MCF 10A (cell line): ENCODE measurements at regions not wholly inside any gene's neighbourhood (a gene's known extent, or its start where the extent isn't known, plus 50 kb on each side); places are given as distances from the start of the nearest gene placed in this dataset.

Experiments
- BruUV-seq: library from RNA; stranded (reverse); fragments of 400-500 nt; replicated peaks from 2 replicates; lab custom pipeline; 2021; lab: Mats Ljungman, UMichigan
- CTCF ChIA-PET: fragments of 300-600 bp; sonication (Branson Sonifier 250); formaldehyde crosslinking; extraction: SDS; loops from one replicate; lab custom pipeline; 2021; ENCODE audit warnings: antibody characterized with exemption, inconsistent platforms; lab: Yijun Ruan, JAX
- POLR2A ChIA-PET: fragments of 300-600, 350-650 bp; sonication (Branson Sonifier 250); formaldehyde crosslinking; extraction: SDS; loops from one replicate; lab custom pipeline; 2020; ENCODE audit warnings: antibody characterized with exemption, inconsistent platforms; lab: Yijun Ruan, JAX
- DNase-seq: peaks from one replicate; pipeline ENCODE4 v3.0.0-alpha.2; 2018; ENCODE audit not compliant: unreplicated experiment
- H3K27ac Mint-ChIP-seq: one replicate; pipeline ENCODE4 v1.8.0; 2022; ENCODE audit warnings: mild to moderate bottlenecking, low read depth, mixed read lengths; ENCODE audit not compliant: unreplicated experiment
- H3K27me3 Mint-ChIP-seq: one replicate; pipeline ENCODE4 v1.8.0; 2022; ENCODE audit warnings: mixed read lengths; ENCODE audit not compliant: insufficient read depth, unreplicated experiment
- H3K36me3 Mint-ChIP-seq: one replicate; pipeline ENCODE4 v1.8.0; 2022; ENCODE audit warnings: mild to moderate bottlenecking, moderate library complexity, mixed read lengths; ENCODE audit not compliant: insufficient read depth, unreplicated experiment
- H3K4me1 Mint-ChIP-seq: one replicate; pipeline ENCODE4 v1.8.0; 2022; ENCODE audit warnings: mixed read lengths; ENCODE audit not compliant: insufficient read depth, unreplicated experiment
- H3K4me3 Mint-ChIP-seq: one replicate; pipeline ENCODE4 v1.8.0; 2022; ENCODE audit warnings: mild to moderate bottlenecking, moderate library complexity, mixed read lengths; ENCODE audit not compliant: unreplicated experiment
- H3K9me3 Mint-ChIP-seq: one replicate; pipeline ENCODE4 v1.8.0; 2022; ENCODE audit warnings: mixed read lengths; ENCODE audit not compliant: unreplicated experiment
- intact Hi-C: fragments of 100-400 bp; cut with micrococcal nuclease; formaldehyde crosslinking; loops from 2 replicates; pipeline ENCODE4 v1.14.1; 2022
- TF ChIP-seq, protein P1 (sequence below): fragments of 200-600 bp; IDR thresholded peaks from one replicate; pipeline ENCODE4 v1.8.0; 2022; ENCODE audit warnings: antibody characterized with exemption, mild to moderate bottlenecking; ENCODE audit not compliant: unreplicated experiment

- CTCF ChIA-PET: interaction anchor here (0.6 to 1.6 kb wide), 8 partner anchors 8 to 804 kb away, joined by 3 to 4 read pairs (median 3); no protein-coding TSS in a partner anchor
- intact Hi-C loops: no loop called here
- peak overlapping the region; percentile 58 for H3K4me3 Mint-ChIP-seq
- peak overlapping the region; percentile 84 for H3K27ac Mint-ChIP-seq
- peaks cover 7% of the 10 kb centered on the region for H3K9me3 Mint-ChIP-seq
- peaks cover 40% of the 10 kb centered on the region for H3K4me1 Mint-ChIP-seq
- BruUV-seq: no TSS peak
- TF ChIP-seq, protein P1, sequence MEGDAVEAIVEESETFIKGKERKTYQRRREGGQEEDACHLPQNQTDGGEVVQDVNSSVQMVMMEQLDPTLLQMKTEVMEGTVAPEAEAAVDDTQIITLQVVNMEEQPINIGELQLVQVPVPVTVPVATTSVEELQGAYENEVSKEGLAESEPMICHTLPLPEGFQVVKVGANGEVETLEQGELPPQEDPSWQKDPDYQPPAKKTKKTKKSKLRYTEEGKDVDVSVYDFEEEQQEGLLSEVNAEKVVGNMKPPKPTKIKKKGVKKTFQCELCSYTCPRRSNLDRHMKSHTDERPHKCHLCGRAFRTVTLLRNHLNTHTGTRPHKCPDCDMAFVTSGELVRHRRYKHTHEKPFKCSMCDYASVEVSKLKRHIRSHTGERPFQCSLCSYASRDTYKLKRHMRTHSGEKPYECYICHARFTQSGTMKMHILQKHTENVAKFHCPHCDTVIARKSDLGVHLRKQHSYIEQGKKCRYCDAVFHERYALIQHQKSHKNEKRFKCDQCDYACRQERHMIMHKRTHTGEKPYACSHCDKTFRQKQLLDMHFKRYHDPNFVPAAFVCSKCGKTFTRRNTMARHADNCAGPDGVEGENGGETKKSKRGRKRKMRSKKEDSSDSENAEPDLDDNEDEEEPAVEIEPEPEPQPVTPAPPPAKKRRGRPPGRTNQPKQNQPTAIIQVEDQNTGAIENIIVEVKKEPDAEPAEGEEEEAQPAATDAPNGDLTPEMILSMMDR: no peak
- H3K36me3 Mint-ChIP-seq: peaks cover 12% of the 10 kb centered on the region
- DNase-seq: peak; percentile 98
- no peaks in the 10 kb centered on the region for H3K27me3 Mint-ChIP-seq
- POLR2A ChIA-PET: interaction anchor here (0.6 to 7.4 kb wide), 13 partner anchors 8 to 201 kb away, joined by 3 to 41 read pairs (median 3); partner anchors contain the start of gene CEBPB
These were observed 122.3 kb downstream of the CEBPB start for GRCh38 chr20:50312682-50313521.

DNA sequence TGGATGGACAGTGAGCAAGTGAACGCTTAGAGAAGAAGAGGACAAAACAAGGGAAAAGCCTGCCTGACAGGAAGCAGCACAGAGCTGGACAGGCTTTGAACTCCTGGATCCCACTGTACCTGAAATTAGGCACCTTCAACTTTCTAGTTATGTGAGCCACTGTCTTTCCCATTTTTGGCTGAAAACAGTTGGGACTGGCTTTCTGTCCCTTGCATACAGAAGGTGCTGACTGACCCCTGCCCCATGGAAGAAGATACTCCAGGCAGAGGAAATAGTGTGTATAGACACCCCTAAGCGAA, 122.8 kb downstream of the CEBPB start:
- intact Hi-C loops: no loop called here
- TF ChIP-seq, protein P1: no peak
- H3K27ac Mint-ChIP-seq: peak overlapping the region; percentile 84
- H3K36me3 Mint-ChIP-seq: peaks cover 12% of the 10 kb centered on the region
- peak overlapping the region; percentile 58 for H3K4me3 Mint-ChIP-seq
- POLR2A ChIA-PET: interaction anchor here (0.6 to 7.4 kb wide), 12 partner anchors 7 to 257 kb away, joined by 3 to 41 read pairs (median 3); partner anchors contain the start of gene CEBPB
- H3K27me3 Mint-ChIP-seq: no peaks in the 10 kb centered on the region
- DNase-seq: no peak
- CTCF ChIA-PET: interaction anchor here (1.2 kb wide), 2 partner anchors 9 to 108 kb away, joined by 3 to 4 read pairs; no protein-coding TSS in a partner anchor
- peaks cover 35% of the 10 kb centered on the region for H3K4me1 Mint-ChIP-seq
- no TSS peak for BruUV-seq
- H3K9me3 Mint-ChIP-seq: peaks cover 7% of the 10 kb centered on the region

DNA sequence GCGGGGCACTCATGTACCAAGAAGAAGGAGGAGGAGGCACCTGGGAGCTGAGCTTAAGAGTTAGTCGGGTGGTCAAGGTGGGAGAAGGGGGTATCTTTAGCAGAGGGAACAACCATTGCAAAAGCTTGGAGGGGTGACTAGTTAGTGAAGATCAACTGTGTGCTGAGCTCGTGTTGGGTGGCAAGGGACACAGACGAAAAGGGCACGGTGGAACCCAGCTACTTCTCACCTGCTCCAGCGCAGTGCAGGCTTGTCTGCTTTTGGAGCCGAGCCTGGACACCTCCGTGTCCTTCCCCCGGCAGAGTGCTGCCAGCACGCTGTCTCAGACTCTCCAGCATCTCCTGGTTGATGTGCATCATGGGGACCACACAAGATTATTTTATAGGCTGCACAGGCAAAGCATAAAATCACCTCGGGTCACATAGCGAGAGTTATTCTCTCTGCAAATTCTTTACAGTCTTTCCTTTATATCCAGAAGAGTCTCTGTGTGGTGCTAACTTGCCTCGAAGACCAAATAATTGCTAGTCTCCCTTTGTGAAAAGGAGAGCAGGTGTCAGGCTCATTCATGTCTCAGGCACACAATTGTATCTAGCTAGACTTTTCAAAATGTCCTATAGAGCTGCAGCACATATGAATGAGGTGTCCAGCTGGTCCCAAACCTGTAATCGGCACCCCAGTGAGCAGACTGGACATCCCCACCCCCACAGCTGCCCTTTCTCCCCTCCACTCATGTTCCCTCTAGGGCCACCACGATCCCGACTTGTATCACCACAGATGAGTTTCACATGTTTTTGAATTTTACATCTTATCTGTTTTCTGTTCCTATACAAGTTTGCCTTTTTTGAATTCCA, 123.4 kb downstream of the CEBPB start:
- TF ChIP-seq, protein P1: no peak
- peaks cover 32% of the 10 kb centered on the region for H3K4me1 Mint-ChIP-seq
- DNase-seq: no peak
- intact Hi-C loops: no loop called here
- BruUV-seq: no TSS peak
- H3K4me3 Mint-ChIP-seq: no peak overlapping the region
- peaks cover 12% of the 10 kb centered on the region for H3K36me3 Mint-ChIP-seq
- POLR2A ChIA-PET: interaction anchor here (0.7 to 7.4 kb wide), 8 partner anchors 8 to 263 kb away, joined by 3 to 41 read pairs (median 3); no protein-coding TSS in a partner anchor
- CTCF ChIA-PET: interaction anchor here (1.2 kb wide), 2 partner anchors 9 to 107 kb away, joined by 3 to 4 read pairs; no protein-coding TSS in a partner anchor
- peaks cover 7% of the 10 kb centered on the region for H3K9me3 Mint-ChIP-seq
- H3K27ac Mint-ChIP-seq: peak overlapping the region; percentile 84
- no peaks in the 10 kb centered on the region for H3K27me3 Mint-ChIP-seq
